Uterus (tissue), 3 donors: ENCODE measurements at regions not wholly inside any gene's neighbourhood (a gene's known extent, or its start where the extent isn't known, plus 50 kb on each side); places are given as distances from the start of the nearest gene placed in this dataset.

Source experiments
- DNase-seq, 2 donors: peaks; one replicate each; pipeline ENCODE4 v3.0.0-alpha.2; 2019 to 2020
- H3K27ac ChIP-seq, 2 donors: fragments of 200-600 bp; sonication (generic); 1 replicate in 1 of 2; 2 replicates in 1 of 2; pipeline ENCODE4 v1.5.1; 2016 to 2018
- H3K27me3 ChIP-seq, 2 donors: fragments of 200-600 bp; sonication (generic); one replicate each; pipeline ENCODE4 v1.5.1; 2018 to 2019; ENCODE audit warnings: control low read depth in 1 of 2
- H3K36me3 ChIP-seq, 2 donors: fragments of 200-600 bp; sonication (generic); one replicate each; pipeline ENCODE4 v1.5.1; 2019; ENCODE audit warnings: control low read depth in 1 of 2
- H3K4me1 ChIP-seq, 2 donors: fragments of 200-600 bp; sonication (generic); one replicate each; pipeline ENCODE4 v1.5.1; 2018 to 2019; ENCODE audit warnings: control low read depth in 1 of 2
- H3K4me3 ChIP-seq, 2 donors: fragments of 200-600 bp; sonication (generic); 1 replicate in 1 of 2; 2 replicates in 1 of 2; pipeline ENCODE4 v1.5.1; 2018 to 2019; ENCODE audit warnings: mild to moderate bottlenecking in 1 of 2
- H3K9me3 ChIP-seq, 2 donors: fragments of 200-600 bp; sonication (generic); one replicate each; pipeline ENCODE4 v1.5.1; 2019; ENCODE audit warnings: control low read depth in 1 of 2
- POLR2A ChIP-seq, 2 donors: fragments of 450-650 bp; IDR thresholded peaks; one replicate each; pipeline ENCODE4 v1.6.1; 2016; ENCODE audit warnings: antibody characterized with exemption in 2 of 2, mild to moderate bottlenecking in 1 of 2, moderate library complexity in 1 of 2
- intact Hi-C: fragments of 100-400 bp; cut with DNase I; formaldehyde crosslinking; loops from one replicate; pipeline ENCODE4 v1.15.1; 2023; ENCODE audit warnings: low total_unique reads
- TF ChIP-seq, protein P1 (sequence below), 4 experiments: fragments of 200-600 bp in 2 of 4; fragments of 450-650 bp in 2 of 4; sonication (generic) in 2 of 4; IDR thresholded peaks; one replicate each; pipeline ENCODE4 v1.5.1; 2016 to 2019; ENCODE audit warnings: antibody characterized with exemption in 4 of 4, mild to moderate bottlenecking in 2 of 4, moderate library complexity in 1 of 4
- donor health status: DM: yes; HTN: yes; CAD: no.

- no peaks in the 10 kb centered on the region for H3K9me3 ChIP-seq
- no peak overlapping the region for H3K27ac ChIP-seq
- H3K4me3 ChIP-seq = no peak overlapping the region
- H3K27me3 ChIP-seq = no peaks in the 10 kb centered on the region
- intact Hi-C loops = no loop called here
- H3K36me3 ChIP-seq = no peaks in the 10 kb centered on the region
- no peak for TF ChIP-seq POLR2A (IDR thresholded peaks at IDR 0.05)
- TF ChIP-seq, protein P1, sequence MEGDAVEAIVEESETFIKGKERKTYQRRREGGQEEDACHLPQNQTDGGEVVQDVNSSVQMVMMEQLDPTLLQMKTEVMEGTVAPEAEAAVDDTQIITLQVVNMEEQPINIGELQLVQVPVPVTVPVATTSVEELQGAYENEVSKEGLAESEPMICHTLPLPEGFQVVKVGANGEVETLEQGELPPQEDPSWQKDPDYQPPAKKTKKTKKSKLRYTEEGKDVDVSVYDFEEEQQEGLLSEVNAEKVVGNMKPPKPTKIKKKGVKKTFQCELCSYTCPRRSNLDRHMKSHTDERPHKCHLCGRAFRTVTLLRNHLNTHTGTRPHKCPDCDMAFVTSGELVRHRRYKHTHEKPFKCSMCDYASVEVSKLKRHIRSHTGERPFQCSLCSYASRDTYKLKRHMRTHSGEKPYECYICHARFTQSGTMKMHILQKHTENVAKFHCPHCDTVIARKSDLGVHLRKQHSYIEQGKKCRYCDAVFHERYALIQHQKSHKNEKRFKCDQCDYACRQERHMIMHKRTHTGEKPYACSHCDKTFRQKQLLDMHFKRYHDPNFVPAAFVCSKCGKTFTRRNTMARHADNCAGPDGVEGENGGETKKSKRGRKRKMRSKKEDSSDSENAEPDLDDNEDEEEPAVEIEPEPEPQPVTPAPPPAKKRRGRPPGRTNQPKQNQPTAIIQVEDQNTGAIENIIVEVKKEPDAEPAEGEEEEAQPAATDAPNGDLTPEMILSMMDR (IDR thresholded peaks at IDR 0.05) = no peak
- DNase-seq = no peak
- H3K4me1 ChIP-seq = no peaks in the 10 kb centered on the region
Measured at GRCh38 chr6:140237251-140237650, 862.8 kb upstream of the CITED2 start.

- Histone ChIP-seq H3K9me3 (no peaks in the 10 kb centered on the region), H3K4me3 (no peak overlapping the region), H3K27me3 (no peaks in the 10 kb centered on the region), H3K36me3 (no peaks in the 10 kb centered on the region), H3K4me1 (no peaks in the 10 kb centered on the region), H3K27ac (no peak overlapping the region)
- DNase-seq = no peak
- intact Hi-C loops = no loop called here
- no peak for TF ChIP-seq POLR2A (IDR thresholded peaks at IDR 0.05)
- TF ChIP-seq, protein P1 (IDR thresholded peaks at IDR 0.05) = no peak
Measured at GRCh38 chr6:140236732-140237131, 862.3 kb upstream of the CITED2 start.

- Histone ChIP-seq H3K36me3 (no peaks in the 10 kb centered on the region), H3K9me3 (no peaks in the 10 kb centered on the region), H3K4me1 (no peaks in the 10 kb centered on the region), H3K27me3 (no peaks in the 10 kb centered on the region), H3K4me3 (no peak overlapping the region), H3K27ac (no peak overlapping the region)
- intact Hi-C loops = no loop called here
- TF ChIP-seq POLR2A (IDR thresholded peaks at IDR 0.05) = no peak
- TF ChIP-seq, protein P1 (IDR thresholded peaks at IDR 0.05) = no peak
- DNase-seq = no peak
Measured at GRCh38 chr6:140230282-140230681, 855.8 kb upstream of the CITED2 start.

GRCh38 chr6:140228491-140228890 lies 854.0 kb upstream of the CITED2 start:
- Histone ChIP-seq H3K9me3 (no peaks in the 10 kb centered on the region), H3K36me3 (no peaks in the 10 kb centered on the region), H3K4me3 (no peak overlapping the region), H3K4me1 (no peaks in the 10 kb centered on the region), H3K27me3 (no peaks in the 10 kb centered on the region), H3K27ac (no peak overlapping the region)
- TF ChIP-seq, protein P1 (IDR thresholded peaks at IDR 0.05) = no peak
- TF ChIP-seq POLR2A (IDR thresholded peaks at IDR 0.05) = no peak
- DNase-seq = no peak
- intact Hi-C loops = no loop called here

DNA sequence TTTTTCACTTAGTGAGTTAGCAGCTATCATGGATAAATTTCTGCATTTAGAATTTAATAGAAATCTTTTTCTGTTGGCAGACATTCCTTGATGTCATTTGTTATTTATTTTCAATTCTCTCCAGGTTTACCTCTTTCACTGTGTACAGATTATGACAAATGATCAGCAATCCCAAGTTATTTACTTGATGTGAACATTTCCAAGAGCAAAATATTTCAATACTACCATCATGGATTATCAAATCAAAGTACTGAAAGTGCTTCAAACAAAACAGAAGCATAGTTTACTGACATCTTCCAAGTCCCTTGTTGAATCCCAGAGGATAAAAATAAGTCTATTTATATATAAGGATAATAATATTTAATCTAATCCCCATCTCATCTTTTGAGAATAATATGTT lies 852.2 kb upstream of the CITED2 start:
- no peak for DNase-seq
- Histone ChIP-seq H3K4me3 (no peak overlapping the region), H3K27me3 (no peaks in the 10 kb centered on the region), H3K4me1 (no peaks in the 10 kb centered on the region), H3K36me3 (no peaks in the 10 kb centered on the region), H3K9me3 (no peaks in the 10 kb centered on the region), H3K27ac (no peak overlapping the region)
- intact Hi-C loops = no loop called here
- TF ChIP-seq, protein P1 (IDR thresholded peaks at IDR 0.05) = no peak
- TF ChIP-seq POLR2A (IDR thresholded peaks at IDR 0.05) = no peak
